GM12892 (cell line): ENCODE measurements at regions not wholly inside any gene's neighbourhood (a gene's known extent, or its start where the extent isn't known, plus 50 kb on each side); places are given as distances from the start of the nearest gene placed in this dataset.

Source experiments
- POLR2A ChIP-seq: IDR thresholded peaks from 2 replicates; pipeline ENCODE4 v1.6.1; 2011; ENCODE audit warnings: low read depth, low read length, control low read depth
- POLR2AphosphoS5 ChIP-seq: IDR thresholded peaks from 2 replicates; pipeline ENCODE4 v1.6.1; 2011; ENCODE audit warnings: low read depth, low read length, control low read depth

DNA sequence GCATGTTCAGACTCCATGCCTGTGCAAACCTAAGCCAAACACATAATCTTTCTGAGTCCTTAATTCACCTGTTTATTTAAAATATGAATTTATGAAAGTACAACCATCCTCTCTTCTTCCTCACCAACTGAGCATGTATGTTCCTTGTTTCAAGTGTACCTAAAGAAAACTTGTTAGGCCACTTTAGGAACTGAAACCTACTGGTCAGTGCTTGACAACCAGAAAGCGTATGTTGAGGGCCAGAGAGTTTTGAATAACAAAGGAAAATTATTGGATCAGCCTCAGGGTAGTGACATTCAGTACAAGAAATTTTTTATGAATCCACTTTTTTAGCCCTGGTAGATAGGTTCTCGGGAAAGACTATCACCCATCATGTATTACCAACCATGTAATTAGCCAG, 847.6 kb upstream of the CELF4 start:
- TF ChIP-seq POLR2AphosphoS5 (no peak), POLR2A (no peak)
